WTC11 (cell line): ENCODE measurements at regions not wholly inside any gene's neighbourhood (a gene's known extent, or its start where the extent isn't known, plus 50 kb on each side); places are given as distances from the start of the nearest gene placed in this dataset.

Experiments
- CTCF ChIP-seq: fragments of 200-600 bp; IDR thresholded peaks from 2 replicates; pipeline ENCODE4 v1.8.0; 2022; ENCODE audit warnings: antibody characterized with exemption
- NR3C1 ChIP-seq: sonication (generic); formaldehyde crosslinking; conservative IDR thresholded peaks from 2 replicates; pipeline ENCODE4 v1.8.1; 2023; ENCODE audit warnings: low read depth, mild to moderate bottlenecking, missing genetic modification reagents
- SP1 ChIP-seq: sonication (generic); formaldehyde crosslinking; conservative IDR thresholded peaks from 2 replicates; pipeline ENCODE4 v1.8.1; 2022; ENCODE audit warnings: missing genetic modification reagents
- TP53 ChIP-seq: sonication (generic); formaldehyde crosslinking; IDR thresholded peaks from 2 replicates; pipeline ENCODE4 v1.8.1; 2023; ENCODE audit warnings: mild to moderate bottlenecking, missing genetic modification reagents

GRCh38 chr10:28806951-28807759, 129.8 kb downstream of the BAMBI start:
- TF ChIP-seq NR3C1 (CRISPR knock-in tag) (no peak), SP1 (CRISPR knock-in tag) (no peak), CTCF (no peak), TP53 (no peak)
